ENCODE measurements at regions not wholly inside any gene's neighbourhood (a gene's known extent, or its start where the extent isn't known, plus 50 kb on each side); places are given as distances from the start of the nearest gene placed in this dataset.

- WGBS (ENCODE audit: low lambda C conversion rate): 47% methylated on average over 2 of the region's 2 CpGs
- DNase-seq (ENCODE audit: low spot score): no peak
- no peak for TF ChIP-seq BRF2 (CRISPR knock-in tag; IDR thresholded peaks at IDR 0.05)
- TF ChIP-seq ZNF567 (CRISPR knock-in tag; IDR thresholded peaks at IDR 0.05; ENCODE audit: borderline replicate concordance): no peak
- TF ChIP-seq RERE (CRISPR knock-in tag; IDR thresholded peaks at IDR 0.05; ENCODE audit: low read depth): no peak
- TF ChIP-seq ZNF318 (CRISPR knock-in tag; IDR thresholded peaks at IDR 0.05): no peak
- TF ChIP-seq ZNF83 (CRISPR knock-in tag; IDR thresholded peaks at IDR 0.05; ENCODE audit: borderline replicate concordance): no peak
- no peak for TF ChIP-seq RAD21 (CRISPR knock-in tag; IDR thresholded peaks at IDR 0.05)
- TF ChIP-seq ZNF274 (CRISPR knock-in tag; IDR thresholded peaks at IDR 0.05): no peak
- TF ChIP-seq RFX5 (IDR thresholded peaks at IDR 0.05; ENCODE audit: low read depth, low read length): no peak
- TF ChIP-seq ELF1 (CRISPR knock-in tag; IDR thresholded peaks at IDR 0.05): no peak
- TF ChIP-seq ZNF543 (CRISPR knock-in tag; IDR thresholded peaks at IDR 0.05): no peak
- Histone ChIP-seq H4K20me1 (ENCODE audit: insufficient read depth, low read length) (no peaks in the 10 kb centered on the region), H3K79me2 (ENCODE audit: insufficient read depth, low read length) (no peaks in the 10 kb centered on the region), H2AFZ (ENCODE audit: low read length) (no peak overlapping the region), H3K36me3 (replicated peaks in 1 of 2; ENCODE audit: control insufficient read depth in 1 of 2, insufficient read depth in 2 of 2, low read length in 2 of 2) (no peaks in the 10 kb centered on the region), H3K27me3 (ENCODE audit: control insufficient read depth in 1 of 2, insufficient read depth in 2 of 2, low read length in 2 of 2) (peaks cover 2 to 4% of the 10 kb centered on the region in 2 experiments; a peak in 3 of 5 replicates), H3K4me3 (replicated peaks in 1 of 3; ENCODE audit: insufficient read depth in 1 of 3, low read depth in 2 of 3, low read length in 3 of 3) (no peak overlapping the region), H3K9ac (ENCODE audit: insufficient read depth, low read depth, low read length) (no peak overlapping the region), H3K4me2 (ENCODE audit: low read depth, low read length) (no peak overlapping the region), H3K4me1 (ENCODE audit: insufficient read depth, low read length) (peaks cover 13% of the 10 kb centered on the region), H3K9me3 (ENCODE audit: low read length) (no peaks in the 10 kb centered on the region), H3K27ac (ENCODE audit: extremely low read length, insufficient read depth, low read length) (no peak overlapping the region)
- no peak for ATAC-seq
- BruUV-seq (replicated peaks): no TSS peak
- ChIA-PET CTCF (ENCODE audit: low intra/inter-chr PET ratio, low total read pairs) (no interaction called here), POLR2A (no interaction called here)
- FAIRE-seq: no peak
- intact Hi-C loops (cut with micrococcal nuclease; ENCODE audit: unreplicated experiment): no loop called here
- in situ Hi-C loops (cut with HindIII; ENCODE audit: extremely low pct_ligation_motif_present, low pct_unique_long_range_greater_than_20kb): no loop called here
These were observed 160.1 kb downstream of the TMX1 start for GRCh38 chr14:51400139-51400538.

Measured in HepG2 (cell line).